NCI-H1105 treated with DMSO at 0.1 percent for 48 hours (cell line): ENCODE measurements at regions not wholly inside any gene's neighbourhood (a gene's known extent, or its start where the extent isn't known, plus 50 kb on each side); places are given as distances from the start of the nearest gene placed in this dataset.

Experiments used
- DNase-seq: peaks from one replicate; lab custom pipeline; 2025; lab: John Stamatoyannopoulos, UW

DNA sequence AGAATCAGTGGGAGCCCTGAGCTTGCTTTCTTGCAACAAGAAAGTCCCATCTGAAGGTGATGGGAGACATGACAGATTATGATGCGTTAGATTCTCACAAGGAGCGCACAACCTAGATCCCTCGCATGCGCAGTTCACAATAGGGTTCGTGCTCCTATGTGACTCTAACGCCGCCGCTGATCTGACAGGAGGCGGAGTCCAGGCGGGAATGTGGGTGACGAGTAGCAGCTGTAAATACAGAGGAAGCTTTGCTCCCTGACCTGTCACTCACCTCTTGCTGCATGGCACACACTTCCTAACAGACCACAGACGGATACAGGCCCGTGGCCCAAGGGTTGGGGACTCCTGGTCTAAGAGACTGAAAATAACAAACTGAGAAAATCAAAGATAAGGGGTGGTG, 1163.4 kb upstream of the AUTS2 start:
- no peak for DNase-seq

GRCh38 chr7:68438016-68438415, 1160.3 kb upstream of the AUTS2 start:
- no peak for DNase-seq

DNA sequence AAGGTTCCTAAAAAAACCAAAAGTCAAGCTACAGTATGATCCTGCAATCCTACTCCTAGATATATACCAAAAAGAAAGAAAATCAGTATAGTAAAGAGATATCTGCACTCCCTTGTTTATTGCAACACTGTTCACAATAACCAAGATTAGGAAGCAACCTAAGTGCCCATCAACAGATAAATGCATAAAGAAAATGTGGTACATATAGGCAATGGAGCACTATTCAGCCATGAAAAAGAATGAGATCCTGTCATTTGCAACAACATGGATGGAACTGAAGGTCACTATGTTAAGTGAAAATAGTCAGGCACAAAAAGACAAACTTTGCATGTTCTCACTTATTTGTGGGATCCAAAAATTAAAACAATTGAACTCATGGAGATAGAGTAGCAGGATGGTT, 1159.5 kb upstream of the AUTS2 start:
- no peak for DNase-seq

- no peak for DNase-seq
These were observed 1158.4 kb upstream of the AUTS2 start for GRCh38 chr7:68439897-68440296.

DNA sequence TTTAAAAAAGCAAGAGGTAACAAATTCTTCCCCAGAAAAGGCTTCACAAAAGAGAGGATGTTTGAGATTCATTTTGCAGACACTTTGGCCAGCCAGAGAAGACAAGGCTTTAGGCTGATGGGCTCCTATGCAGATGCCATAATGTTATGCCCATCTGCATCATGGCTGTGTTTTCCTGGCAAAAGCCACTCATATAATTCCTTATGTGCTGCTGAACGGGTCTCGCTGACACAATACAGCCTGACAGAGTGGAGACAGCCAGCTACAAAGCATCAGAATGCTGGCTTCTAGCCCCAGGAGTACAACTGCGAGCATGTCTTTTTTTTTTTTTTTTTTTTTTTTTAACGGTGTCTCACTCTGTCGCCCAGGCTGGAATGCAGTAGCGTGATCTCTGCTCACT, 1157.4 kb upstream of the AUTS2 start:
- DNase-seq, result no peak

GRCh38 chr7:68441645-68442044, 1156.6 kb upstream of the AUTS2 start:
- DNase-seq, result no peak

- DNase-seq, result no peak
These were observed 1155.2 kb upstream of the AUTS2 start for GRCh38 chr7:68442931-68443631.

DNA sequence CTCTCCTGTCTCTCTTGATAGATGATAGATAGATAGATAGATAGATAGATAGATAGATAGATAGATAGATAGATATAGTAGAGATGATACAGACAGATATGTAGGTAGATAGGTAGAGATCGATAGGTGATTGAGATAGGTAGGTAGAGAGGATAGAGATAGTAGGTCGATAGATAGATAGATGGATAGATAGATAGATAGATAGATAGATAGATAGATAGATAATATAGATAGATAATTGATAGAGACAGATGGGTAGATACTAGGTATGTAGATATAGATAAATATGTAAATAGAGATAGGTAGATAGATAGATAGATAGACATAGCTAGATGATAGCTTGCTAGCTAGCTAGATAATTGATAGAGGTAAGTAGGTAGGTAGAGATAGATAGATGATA, 1154.2 kb upstream of the AUTS2 start:
- no peak for DNase-seq

GRCh38 chr7:68444956-68445355, 1153.3 kb upstream of the AUTS2 start:
- no peak for DNase-seq

DNA sequence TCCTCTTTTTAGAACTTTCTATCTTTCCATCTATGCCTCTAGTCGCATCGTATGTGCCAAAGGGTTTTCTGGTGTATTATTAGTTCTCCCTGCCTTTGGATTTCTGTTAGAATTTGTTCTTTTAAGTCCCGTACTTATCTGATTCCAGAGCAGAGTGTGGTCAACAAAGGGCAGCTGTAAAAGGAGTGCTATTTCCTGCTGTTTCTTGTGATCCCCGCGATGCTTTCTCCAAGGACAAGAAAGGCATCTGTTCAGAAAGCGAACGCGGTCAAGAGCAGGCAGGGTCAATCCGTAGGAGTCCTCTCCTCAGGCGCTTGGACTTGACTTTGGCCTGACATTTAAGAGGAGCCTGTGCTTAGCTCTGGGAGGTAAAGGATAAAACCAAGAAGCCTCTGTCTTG, 1152.1 kb upstream of the AUTS2 start:
- no peak for DNase-seq

GRCh38 chr7:68449099-68449498, 1149.2 kb upstream of the AUTS2 start:
- no peak for DNase-seq

DNA sequence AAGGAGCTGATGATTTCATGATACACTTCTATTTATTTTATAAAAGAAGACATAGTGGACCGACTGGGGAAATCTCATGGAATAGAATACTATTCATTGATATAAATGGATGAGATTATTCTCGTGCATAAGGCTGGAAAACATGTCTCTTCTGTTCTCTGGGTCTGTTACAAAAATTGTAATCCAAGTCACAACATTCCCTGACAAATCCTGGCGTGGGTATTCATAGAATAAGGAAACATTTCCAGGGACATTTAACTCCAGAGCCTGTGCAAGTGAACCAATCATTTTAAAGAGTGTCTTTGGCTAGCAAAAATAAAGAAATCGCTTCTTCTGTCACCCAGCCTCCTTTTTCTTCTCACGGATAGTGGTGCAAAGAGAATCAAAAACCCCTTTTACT, 1148.5 kb upstream of the AUTS2 start:
- no peak for DNase-seq

- DNase-seq, result no peak
These were observed 1143.3 kb upstream of the AUTS2 start for GRCh38 chr7:68454931-68455330.

DNA sequence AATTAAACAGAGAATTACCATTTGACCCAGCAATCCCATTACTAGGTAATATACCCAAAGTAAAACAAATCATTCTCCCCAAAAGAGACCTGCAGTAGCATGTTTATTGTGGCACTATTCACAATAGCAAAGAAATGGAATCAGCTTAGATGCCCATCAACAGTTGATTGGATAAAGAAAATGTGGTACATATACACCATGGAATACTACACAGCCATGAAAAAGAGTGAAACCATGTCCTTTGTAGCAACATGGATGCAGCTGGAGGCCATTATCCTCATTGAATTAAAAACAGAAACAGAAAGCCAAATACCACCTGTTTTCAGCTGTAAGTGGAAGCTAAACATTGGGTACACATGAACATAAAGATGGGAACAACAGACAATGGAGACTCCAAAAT, 1141.8 kb upstream of the AUTS2 start:
- DNase-seq, result no peak

DNA sequence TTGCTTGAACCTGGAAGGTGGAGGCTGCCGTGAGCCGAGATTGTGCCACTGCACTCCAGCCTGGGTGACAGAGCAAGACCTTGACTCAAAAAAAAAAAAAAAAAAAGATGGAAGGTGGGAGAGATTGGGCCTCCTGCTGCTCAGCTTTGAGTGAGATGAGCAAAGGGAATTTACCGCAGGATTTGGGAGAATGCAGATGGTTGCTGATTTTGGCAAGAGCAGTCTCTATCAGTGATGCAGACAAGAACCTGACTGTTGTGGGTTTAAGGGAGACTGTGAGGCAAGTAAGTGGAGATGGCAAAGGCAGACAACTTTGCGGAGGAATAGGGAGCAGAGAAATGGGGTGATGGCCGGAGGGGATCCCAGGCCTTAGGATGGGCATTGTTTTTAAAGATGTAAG, 1140.8 kb upstream of the AUTS2 start:
- no peak for DNase-seq

- DNase-seq, result no peak
These were observed 1140.0 kb upstream of the AUTS2 start for GRCh38 chr7:68458010-68458908.

GRCh38 chr7:68461430-68461829, 1136.8 kb upstream of the AUTS2 start:
- no peak for DNase-seq

DNA sequence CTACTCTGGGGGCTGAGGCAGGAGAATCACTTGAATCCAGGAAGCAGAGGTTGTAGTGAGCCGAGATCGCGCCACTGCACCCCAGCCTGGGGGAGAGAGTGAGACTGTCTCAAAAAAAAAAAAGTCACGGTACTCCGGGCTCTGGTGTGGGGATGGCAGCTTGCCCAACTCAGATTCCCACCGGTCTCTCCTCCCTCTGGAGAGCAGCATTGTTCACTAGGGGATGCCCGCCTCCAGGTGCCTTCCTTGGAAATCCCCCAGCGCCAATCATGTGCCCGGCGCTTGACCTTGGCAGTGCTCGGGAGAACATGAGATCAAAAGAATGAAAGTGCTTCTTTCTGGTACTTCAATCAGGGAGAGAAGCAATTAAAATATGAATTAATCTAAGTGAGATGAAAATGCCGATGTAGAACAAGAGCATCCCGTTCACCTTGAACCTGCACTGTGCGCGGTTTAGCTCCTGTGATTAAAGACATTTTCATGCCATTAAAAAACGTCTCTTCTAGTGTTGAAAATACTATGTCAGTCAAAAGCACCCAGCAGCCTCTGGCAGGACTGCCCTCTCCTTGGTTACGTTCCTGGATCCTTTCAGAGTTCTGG, 1127.3 kb upstream of the AUTS2 start:
- peak; percentile 92 for DNase-seq

DNA sequence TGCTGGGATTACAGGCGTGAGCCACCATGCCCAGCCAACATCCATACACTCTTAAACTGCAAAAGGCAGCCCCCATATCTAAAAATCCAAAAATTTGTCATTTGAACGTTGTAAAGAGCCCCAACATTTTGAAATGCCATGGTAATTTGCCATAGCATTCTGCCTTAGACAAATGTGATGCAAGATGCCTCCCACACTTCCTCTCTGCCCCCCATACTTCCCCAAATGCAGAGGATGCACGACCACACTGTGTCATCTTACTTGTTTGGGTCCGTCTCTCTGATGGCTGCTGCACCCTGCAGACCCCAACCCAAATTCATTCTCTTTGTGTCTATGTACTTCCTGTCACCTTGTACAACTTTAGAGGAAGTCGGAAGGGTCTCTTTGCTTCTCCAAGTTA, 1125.6 kb upstream of the AUTS2 start:
- DNase-seq, result no peak

DNA sequence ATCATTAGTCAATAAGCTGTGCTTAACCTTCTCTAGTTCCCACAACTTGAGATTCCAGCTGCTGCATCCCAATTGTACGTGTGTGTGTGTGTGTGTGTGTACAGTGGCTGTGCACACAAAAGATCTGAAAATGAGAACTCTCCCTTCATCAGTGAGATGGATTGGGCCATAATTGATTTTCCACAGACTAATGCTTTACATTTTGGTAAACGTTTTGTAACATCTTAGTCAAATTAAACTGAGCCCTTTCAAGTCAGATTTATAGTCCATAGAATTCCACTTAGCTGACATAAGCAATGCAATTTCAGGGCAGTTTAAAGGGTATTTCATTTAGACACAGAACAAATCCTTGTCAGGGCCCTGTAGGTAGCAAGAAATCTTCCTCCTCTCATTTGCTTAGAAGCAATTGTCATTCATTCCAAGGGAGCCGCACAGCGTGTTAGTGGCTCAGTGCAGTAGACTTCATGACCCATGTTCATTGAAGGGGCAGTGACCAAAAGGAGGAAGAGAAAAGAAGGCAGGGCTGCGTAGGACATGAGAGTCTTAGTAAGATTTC, 1123.5 kb upstream of the AUTS2 start:
- no peak for DNase-seq

DNA sequence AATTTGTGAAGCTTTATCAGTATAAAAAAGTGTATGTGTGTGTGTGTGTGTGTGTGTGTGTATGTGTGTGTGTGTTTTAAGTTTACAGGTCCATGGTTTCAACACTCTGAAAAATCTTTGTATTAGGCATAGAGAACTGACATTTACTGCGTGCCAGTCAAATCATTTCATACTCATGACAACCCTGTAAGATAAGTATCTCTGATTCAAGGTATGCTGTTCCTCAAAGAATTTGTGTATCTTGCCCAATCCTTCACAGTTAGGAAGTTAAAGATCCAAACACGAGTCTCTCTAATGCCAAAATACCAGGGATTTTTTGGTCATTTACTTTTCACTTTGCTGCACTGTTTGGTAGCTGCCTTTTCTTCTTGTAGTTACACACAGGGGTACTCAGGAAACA, 1121.3 kb upstream of the AUTS2 start:
- DNase-seq, result no peak

- DNase-seq, result no peak
These were observed 1119.9 kb upstream of the AUTS2 start for GRCh38 chr7:68478326-68478725.

- DNase-seq, result no peak
These were observed 1115.5 kb upstream of the AUTS2 start for GRCh38 chr7:68482800-68483199.
